GM12865 (cell line): ENCODE measurements at regions not wholly inside any gene's neighbourhood (a gene's known extent, or its start where the extent isn't known, plus 50 kb on each side); places are given as distances from the start of the nearest gene placed in this dataset.

ENCODE experiments used
- DNase-seq: peaks from one replicate; pipeline ENCODE4 v3.0.0; 2010; ENCODE audit warnings: low read depth
- H3K4me3 ChIP-seq: 2 replicates; pipeline ENCODE4 v1.5.1; 2011; ENCODE audit warnings: mild to moderate bottlenecking, low read depth, low read length, control low read depth
- TF ChIP-seq, protein P1 (sequence below): IDR thresholded peaks from 2 replicates; pipeline ENCODE4 v1.5.1; 2011; ENCODE audit warnings: low read length, control low read depth, low read depth, inconsistent platforms; ENCODE audit not compliant: insufficient read depth; ENCODE audit errors: missing control alignments

GRCh38 chr11:15865212-15865987 lies 490.9 kb downstream of the SOX6 start:
- no peak overlapping the region for H3K4me3 ChIP-seq
- DNase-seq: no peak
- TF ChIP-seq, protein P1, sequence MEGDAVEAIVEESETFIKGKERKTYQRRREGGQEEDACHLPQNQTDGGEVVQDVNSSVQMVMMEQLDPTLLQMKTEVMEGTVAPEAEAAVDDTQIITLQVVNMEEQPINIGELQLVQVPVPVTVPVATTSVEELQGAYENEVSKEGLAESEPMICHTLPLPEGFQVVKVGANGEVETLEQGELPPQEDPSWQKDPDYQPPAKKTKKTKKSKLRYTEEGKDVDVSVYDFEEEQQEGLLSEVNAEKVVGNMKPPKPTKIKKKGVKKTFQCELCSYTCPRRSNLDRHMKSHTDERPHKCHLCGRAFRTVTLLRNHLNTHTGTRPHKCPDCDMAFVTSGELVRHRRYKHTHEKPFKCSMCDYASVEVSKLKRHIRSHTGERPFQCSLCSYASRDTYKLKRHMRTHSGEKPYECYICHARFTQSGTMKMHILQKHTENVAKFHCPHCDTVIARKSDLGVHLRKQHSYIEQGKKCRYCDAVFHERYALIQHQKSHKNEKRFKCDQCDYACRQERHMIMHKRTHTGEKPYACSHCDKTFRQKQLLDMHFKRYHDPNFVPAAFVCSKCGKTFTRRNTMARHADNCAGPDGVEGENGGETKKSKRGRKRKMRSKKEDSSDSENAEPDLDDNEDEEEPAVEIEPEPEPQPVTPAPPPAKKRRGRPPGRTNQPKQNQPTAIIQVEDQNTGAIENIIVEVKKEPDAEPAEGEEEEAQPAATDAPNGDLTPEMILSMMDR: no peak

- H3K4me3 ChIP-seq: no peak overlapping the region
- TF ChIP-seq, protein P1: no peak
- no peak for DNase-seq
Measured at GRCh38 chr11:15867871-15868270, 488.5 kb downstream of the SOX6 start.

DNA sequence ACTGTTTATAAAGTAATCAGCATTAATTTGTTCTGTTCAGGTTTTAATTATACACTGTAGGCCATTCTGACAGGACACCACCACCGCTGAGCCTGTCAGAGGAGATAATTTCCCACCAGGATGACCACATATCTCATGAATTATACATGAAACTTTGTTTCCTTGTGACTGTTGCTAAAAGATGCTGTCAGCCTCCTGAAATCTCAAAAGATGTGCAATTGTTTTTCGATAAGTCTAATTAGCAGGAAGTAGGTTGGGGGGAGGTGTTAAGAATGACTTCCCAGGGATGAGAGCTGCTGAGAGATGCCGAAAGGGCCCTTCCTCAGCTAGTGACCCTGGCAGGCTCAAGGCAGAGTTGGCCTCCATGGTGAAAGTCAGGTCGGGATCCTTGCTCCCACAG lies 485.4 kb downstream of the SOX6 start:
- no peak for DNase-seq
- TF ChIP-seq, protein P1: no peak
- no peak overlapping the region for H3K4me3 ChIP-seq

GRCh38 chr11:15871904-15872626 lies 484.3 kb downstream of the SOX6 start:
- no peak overlapping the region for H3K4me3 ChIP-seq
- TF ChIP-seq, protein P1: no peak
- DNase-seq: no peak

- no peak overlapping the region for H3K4me3 ChIP-seq
- TF ChIP-seq, protein P1: no peak
- DNase-seq: no peak
Measured at GRCh38 chr11:15873501-15873900, 482.8 kb downstream of the SOX6 start.

GRCh38 chr11:15874704-15875103 lies 481.6 kb downstream of the SOX6 start:
- TF ChIP-seq, protein P1: no peak
- no peak overlapping the region for H3K4me3 ChIP-seq
- no peak for DNase-seq
